Endothelial cell of hepatic sinusoid (primary cell): ENCODE measurements at regions not wholly inside any gene's neighbourhood (a gene's known extent, or its start where the extent isn't known, plus 50 kb on each side); places are given as distances from the start of the nearest gene placed in this dataset.
"Not testable (repeated sequence)": the region's sequence is repeated elsewhere in the genome, so short reads cannot be mapped to it uniquely, and the experiment has no call there.

ENCODE experiments used
- in situ Hi-C: cut with HindIII; loops from 2 replicates; pipeline ENCODE4 v1.10.0; 2017; ENCODE audit warnings: low sequenced_read_pairs

DNA sequence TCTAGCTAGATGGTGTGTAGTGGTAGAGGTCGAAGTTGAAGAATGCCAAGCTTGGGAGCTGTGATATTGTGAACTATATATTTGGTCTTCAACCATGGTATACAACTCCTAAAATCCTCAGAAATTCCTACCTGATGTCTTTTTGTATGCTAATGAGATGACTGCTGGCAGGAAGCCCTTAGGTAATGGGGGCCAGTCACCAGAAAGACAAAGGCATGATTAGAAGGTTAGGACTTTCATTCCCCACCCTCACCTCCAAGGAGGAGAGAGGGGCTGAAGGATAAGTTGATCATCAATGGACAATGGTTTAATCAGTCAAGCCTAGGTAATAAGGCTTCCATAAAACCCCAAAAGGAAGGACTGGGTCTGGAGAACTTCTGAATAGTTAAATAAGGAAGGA, 285.7 kb upstream of the POU5F2 start:
- in situ Hi-C loops = no loop called here

DNA sequence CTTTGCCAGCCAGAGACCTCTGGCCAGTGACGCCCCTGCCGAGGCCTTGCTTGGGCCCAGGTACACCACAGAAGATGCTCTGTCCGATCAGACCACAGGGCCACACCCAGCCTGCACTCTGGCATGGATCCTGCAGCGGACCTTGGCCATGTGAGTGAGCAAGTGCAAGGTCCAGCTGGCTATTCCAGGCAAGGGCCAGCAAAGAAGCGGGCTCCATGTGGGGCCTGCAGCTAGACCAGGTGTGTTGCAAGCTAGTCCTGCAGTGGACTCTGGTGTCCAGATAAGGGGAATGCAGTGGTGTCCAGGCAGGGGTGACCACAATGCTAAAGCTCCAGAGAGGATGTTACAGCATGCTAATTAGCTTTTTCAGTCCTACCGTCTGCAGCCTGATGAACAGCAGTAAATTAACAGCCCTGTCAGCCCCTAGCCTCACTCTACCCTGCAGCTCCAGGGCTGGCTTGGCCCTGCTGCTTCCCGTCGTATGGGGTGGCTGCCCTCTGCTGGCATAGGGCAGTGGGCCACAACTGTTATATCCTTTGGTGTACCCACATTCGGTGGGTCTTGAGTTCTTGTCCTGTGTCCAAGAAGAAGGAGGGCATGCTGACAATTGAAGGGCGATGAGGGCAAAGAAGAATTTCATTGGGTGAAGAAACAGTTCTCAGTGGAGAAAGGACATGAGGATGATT, 284.5 kb upstream of the POU5F2 start:
- in situ Hi-C loops = no loop called here

DNA sequence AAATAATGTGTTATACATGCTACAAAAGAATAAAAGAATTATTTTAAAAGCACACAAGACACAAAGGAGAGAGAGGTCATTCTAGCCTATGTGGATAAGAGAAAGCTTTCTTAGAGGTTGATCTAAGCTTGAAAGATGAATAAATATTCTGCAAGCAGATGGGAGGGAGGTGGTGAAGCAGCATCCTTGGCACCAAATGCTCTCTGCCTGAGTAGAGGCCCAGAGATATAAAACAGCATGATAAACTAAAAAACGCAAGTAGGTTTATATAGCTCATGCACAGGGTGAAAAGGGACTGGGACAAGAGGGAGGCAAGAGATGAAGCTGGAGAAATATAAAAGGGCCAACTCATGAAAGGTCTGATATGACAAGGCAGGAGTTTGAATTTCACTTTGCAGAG, 283.2 kb upstream of the POU5F2 start:
- in situ Hi-C loops = no loop called here

DNA sequence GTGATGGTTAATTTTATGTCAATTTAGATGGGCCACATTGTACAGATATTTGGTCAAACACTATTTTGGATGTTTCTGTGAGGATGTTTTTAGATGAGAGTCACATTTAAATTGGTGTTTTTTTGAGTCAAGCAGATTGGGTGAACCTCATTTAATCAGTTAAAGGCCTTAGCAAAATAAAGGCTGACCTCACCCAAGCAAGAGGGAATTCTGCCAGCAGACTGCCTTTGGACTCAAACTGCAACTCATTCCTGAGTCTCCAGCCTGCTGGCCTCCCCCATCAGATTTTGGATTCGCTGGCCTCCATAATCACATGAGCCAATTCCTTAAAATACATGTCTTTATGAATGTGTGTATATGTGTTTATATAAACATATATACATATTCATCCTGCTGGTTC, 282.7 kb upstream of the POU5F2 start:
- in situ Hi-C loops = no loop called here

DNA sequence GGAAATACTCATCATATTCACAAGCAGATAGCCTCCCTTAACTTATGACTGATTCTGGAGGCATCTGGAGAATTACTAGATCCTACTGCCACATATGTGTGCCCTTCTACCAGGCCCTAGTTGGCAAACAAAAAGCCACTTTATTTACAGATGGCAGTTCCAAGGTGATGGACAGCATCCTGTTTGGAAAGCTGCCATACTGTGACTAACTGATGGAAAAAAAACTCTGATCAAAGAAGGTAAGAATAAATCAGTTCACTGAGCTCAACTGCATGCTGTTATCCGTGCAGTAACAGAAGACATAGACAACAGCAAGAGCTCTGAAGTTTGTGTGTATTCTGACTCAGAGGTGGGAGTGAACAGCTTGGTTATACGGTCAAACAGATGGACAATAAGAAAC, 279.8 kb upstream of the POU5F2 start:
- in situ Hi-C loops = no loop called here

DNA sequence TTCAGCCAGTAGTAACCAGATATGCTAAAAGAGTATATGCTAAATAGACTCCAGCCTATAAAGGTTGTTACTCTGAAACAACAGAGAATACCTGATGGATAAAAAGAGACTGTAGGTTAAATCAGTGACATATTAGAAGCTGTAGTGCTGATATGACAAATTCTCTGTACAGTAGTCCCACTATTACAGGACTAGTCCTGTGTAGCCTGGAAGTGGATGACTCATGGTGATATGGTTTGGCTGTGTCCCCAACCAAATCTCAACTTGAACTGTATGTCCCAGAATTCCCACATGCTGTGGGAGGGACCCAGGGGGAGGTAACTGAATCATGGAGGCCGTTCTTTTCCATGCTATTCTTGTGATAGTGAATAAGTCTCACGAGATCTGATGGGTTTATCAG, 276.2 kb upstream of the POU5F2 start:
- in situ Hi-C loops = no loop called here

DNA sequence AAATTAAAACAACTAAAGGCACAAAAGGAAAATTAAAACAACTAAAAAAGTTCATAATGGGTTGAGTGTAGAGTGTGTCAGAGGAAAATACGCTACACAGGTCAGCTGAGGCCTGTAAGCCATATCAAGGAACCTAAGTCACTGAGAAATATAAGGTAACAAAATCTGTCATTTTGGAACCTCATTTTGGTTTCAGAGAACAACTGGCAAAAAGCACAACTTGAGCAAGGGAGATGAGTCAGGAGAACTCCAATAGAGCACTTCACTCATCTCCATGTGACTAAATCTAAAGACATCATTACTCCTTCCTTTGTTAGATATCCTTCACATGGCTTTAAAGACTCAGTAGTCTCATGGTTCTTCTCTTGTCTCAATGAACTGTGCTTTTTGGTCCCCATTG, 269.4 kb upstream of the POU5F2 start:
- in situ Hi-C loops = no loop called here

DNA sequence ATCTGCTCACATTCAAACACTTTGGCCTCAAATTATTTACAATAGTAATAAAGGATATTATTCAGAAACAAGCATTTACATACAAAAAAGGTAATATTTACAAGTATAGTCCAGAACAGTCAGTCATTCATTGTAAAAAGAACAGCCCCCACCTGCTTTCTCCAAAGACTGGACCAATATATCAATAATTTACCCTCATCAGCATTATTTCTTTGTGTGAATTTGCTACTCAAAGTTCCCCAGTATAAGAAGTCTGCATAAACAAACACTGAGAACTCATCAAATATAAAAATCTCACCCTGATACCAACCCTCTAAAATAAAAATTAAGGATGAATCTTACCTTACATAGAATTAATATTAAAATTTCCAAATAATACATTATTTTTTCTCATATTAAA, 267.8 kb upstream of the POU5F2 start:
- in situ Hi-C loops = no loop called here

DNA sequence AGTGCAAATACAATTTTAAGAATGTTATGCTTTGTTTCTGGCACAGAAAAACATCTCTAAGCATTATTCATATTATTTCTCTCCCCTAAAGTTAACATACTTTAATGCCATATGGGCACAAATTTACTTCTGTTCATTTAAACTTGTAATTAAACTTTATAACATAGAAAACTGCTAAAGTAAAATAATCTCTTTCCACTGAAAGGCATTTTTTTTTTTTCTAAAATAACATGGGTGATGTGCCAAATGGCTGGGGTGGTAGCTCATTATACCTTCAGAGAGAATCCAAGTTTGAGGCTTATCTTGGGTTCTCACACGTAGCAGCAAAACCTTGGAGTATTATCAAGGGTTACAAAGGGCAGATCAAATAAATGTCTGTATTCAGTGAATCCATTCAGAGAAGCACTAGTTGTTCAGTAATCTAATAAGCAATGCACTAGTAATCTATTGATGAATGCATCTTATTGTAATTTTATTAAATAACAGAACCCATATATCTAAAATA, 257.6 kb upstream of the POU5F2 start:
- in situ Hi-C loops = no loop called here

DNA sequence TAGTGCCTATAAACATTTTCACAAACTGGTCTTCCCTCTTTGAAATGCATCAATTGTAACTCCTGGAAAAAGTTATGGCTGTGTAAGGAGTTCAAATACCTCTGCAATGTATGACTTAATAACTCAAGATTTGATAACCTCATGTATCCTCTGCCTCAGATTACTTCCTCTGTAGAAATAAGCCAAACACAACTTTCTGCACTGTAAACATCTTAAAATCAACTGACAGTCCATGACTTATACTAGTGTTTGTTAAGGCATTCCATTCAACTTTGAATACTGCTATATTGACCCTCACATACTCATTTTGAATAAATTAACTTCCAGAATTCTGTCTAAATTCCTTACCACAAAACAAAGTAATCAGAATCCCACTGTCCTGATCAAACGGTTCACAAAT, 256.2 kb upstream of the POU5F2 start:
- in situ Hi-C loops = no loop called here

DNA sequence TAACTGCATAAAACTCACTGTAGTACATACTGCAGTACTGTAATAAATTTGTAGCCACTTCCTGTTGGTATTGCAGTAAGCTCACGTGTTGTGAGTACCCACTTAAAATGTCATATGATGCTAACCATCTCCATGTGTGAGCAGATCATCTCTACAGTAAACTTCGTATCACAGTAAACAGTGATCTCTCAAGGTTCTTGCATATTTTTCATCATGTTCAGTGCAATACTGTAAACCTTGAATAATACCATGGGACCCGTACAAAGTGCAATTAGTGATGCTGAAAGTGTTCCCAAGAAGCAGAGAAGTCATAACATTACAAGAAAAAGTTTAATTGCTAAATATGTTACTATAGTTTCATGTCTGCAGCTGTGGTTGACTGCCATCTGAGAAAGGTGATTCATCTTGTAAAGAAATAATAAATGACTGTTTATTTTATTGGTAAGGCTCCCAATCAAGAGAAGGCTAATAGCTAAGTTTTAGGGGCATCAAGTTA, 253.8 kb upstream of the POU5F2 start:
- in situ Hi-C loops = no loop called here

DNA sequence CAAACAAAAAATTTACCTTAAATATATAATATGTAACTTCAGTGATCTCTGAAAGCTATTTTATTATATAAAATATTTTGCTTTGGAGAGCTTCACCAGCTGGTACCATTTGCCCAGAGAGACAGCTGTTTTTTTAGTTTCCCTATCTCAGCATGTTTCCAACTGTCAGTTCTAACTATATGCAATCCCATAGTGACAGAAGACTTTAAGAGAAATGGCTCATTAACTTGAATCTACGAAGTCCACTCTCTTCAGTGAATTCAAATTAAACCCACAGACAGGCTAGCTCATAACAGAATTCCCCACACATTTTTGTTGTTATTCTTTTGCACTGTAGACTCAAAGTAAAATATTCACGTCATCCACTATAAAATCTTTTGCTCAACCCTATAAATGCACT, 251.8 kb upstream of the POU5F2 start:
- in situ Hi-C loops = no loop called here

DNA sequence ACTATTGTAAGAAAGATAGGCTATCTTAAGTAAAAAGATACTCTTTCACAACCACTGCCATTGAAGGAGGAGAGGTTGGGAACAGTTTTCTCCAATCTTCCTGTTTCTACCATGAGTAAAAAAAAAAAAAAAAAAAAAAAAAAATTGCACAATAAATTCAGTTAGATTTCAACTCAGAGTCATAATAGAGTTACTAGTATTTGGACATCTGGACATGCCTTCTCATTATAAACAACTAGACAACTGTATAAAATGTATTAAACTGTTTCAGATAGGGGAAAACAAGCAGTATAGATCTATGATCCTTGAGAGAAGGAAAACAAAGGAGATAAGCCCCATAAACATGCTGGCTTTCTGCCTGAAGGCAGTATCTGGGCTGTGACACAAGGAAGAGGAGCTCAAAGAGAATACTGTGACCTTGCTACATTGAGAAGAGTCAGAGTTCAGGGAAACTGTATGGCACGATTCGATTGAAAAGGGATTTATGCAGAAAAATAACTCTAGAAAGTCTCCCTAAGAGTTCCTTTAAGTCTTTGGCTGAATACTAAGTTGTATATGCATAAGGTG, 249.2 kb upstream of the POU5F2 start:
- in situ Hi-C loops = no loop called here

DNA sequence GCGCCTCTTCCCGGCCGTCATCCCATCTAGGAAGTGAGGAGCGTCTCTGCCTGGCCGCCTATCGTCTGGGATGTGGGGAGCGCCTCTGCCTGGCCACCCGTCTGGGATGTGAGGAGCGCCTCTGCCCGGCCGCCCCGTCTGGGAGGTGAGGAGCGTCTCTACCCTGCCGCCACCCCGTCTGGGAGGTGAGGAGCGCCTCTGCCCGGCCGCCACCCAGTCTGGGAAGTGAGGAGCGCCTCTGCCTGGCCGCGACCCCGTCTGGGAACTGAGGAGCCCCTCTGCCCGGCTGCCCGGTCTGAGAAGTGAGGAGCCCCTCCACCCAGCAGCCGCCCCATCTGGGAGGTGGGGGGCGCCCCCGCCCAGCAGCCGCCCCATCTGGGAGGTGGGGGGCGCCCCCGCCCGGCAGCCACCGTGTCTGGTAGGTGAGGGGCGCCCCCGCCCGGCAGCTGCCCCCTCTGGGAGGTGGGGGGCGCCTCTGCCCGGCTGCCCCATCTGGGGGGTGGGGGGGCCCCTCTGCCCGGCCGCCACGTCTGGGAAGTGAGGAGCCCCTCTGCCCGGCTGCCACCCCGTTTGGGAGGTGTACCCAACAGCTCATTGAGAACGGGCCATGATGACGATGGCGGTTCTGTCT, 244.7 kb upstream of the POU5F2 start:
- in situ Hi-C loops = not testable (repeated sequence)

DNA sequence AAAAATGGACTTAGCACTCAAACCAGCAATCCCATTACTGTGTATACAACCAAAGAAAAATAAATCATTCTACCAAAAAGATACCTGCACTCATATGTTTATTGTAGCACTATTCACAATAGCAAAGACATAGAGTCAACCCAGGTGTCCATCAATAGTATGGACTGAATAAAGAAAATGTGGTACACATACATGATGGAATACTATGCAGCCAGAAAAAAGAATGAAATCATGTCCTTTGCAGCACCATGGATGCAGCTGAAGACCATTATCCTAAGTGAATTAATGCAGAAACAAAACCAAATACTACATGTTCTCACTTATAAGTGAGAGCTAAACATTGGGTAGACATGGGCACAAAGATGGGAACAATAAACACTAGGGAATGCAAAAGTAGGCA, 236.8 kb upstream of the POU5F2 start:
- in situ Hi-C loops = no loop called here

DNA sequence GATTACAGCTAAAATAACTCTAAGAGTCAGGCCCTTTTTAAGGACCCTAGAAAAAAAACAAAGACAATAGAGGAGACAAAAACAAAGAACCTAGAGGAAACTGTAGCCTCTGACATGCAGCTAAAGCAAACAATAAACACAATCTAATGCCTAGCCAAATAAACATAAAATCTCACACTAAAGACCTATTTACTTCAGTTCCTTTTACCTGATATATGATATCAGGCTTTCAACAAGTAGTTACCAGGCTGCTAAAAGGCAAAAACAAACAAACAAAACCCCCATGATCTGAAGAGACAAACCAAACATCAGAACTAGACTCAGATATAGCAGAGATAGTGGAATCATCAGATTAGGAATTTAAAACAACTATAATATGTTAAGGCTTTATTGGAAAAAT, 226.5 kb upstream of the POU5F2 start:
- in situ Hi-C loops = no loop called here

DNA sequence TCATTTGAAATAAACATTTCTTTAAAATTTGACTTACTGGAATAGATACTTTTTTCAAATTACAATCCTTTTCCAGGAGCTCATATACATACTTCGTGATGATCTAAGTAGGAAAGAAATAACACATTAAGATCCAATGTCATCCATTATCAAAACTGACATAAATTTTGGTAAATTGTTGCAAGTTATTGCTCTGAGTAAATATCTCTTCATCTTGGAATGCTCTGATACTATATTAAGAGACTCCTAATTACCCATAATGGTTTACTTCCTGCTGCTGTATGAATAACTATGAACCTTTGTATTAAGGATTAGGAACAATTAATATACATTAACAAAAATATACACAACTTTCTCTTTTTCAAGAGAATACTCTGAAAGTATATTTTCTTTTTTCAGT, 223.0 kb upstream of the POU5F2 start:
- in situ Hi-C loops = no loop called here

DNA sequence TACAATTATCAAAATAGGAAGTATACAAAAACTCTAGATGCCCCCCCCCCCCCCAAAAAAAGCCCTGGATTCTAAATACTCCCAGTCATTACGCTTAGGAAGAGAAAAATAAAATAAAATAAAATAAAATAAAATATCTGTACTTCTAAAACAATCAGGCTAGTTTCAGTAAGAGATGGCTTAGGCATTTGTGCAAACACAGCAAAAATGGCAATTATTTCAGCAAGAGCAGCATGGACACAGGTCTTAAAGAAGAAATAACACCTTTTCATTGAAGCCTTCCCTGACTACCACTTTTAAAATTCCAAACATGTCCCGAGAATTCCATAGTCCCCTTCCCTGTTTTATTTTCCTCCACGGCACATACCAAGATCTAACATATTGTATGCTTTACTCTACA, 218.6 kb upstream of the POU5F2 start:
- in situ Hi-C loops = no loop called here

DNA sequence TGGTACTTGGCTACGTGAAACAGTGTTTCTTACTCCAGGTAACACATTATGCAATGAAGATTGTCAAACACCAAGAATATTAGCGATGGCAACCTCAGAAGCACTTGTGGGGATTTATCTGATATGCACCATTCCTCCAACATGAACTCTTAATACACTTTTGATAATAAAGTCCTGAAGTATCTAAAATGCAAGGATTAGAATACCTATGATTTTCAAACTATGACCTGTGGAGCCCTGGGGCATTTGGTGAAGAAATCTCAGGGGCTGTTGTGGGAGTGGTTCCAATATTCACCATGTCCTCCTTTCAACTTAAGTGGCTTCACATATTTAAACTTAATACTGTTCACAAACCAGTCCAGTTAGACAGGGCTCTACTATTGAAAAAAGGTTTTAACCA, 214.6 kb upstream of the POU5F2 start:
- in situ Hi-C loops = no loop called here

DNA sequence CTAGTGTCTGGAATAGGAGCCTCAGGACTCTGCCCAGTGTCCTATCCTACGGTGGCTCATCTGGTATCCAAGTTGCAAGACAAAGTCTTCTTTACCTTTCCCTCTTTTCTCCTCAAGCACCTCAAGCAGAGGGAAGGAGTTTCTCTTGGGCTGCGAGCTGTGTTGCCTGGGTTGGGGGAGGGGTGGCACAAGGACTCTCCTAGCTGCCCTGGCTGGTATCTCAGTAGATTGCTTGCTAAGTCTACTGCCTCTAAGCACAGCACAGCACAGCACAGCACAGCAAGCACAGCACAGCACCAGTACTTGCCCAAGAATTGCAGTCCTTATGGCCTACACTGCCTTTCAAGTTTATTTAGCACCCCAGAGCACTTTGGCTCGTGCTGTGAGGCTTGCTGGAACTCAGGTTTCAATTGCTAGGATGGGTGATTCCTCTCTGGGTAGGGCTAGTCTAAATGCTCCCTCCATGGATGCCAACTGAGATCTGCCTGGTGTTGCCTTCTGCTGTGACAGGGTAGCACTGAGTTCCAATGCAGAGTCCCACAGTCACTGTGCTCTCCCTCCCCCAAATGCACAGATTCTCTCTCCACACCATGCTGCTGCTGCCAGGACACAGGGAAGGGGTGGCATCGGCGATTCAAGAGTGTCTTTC, 213.1 kb upstream of the POU5F2 start:
- in situ Hi-C loops = no loop called here

DNA sequence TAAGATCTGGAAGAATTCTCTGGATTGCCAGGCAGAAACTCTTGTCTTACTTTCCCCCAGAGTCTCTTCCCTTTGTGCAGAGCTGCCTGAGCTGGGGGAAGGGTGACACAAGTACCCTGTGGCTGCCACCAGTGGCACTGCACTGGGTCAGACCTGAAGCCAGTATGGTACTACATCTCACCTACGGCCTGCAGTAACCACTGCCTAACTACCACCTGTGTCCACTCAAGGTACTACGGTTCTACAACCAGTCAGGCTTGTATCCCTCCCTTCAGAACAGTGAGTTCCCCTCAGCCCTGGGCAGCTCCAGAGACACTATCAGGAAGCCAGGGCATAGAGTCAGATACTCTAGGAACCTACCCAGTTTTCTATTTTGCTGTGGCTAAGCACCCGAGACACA, 212.0 kb upstream of the POU5F2 start:
- in situ Hi-C loops = no loop called here

DNA sequence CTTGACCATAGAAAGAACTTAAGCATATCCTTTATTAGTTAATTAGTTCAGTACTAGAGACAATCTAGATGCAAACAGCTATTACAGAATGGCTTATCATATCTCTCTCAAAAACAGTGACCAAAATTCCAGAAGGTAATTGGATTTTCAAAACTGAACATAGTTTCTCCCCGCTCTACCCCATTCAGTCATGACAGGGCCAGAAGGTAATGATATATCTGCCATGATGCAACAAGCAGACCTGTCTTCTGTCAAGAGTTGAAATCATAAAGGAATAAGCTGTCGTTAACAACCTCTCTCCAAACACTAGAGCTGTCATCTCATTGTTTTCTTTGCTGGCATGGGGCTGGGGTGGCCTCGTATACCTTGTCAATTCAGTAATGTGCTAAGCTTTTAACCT, 200.5 kb upstream of the POU5F2 start:
- in situ Hi-C loops = no loop called here
